GM19240 (cell line): ENCODE measurements at regions not wholly inside any gene's neighbourhood (a gene's known extent, or its start where the extent isn't known, plus 50 kb on each side); places are given as distances from the start of the nearest gene placed in this dataset.
"Not testable (repeated sequence)": the region's sequence is repeated elsewhere in the genome, so short reads cannot be mapped to it uniquely, and the experiment has no call there.

Experiments used
- DNase-seq: peaks from one replicate; pipeline ENCODE4 v3.0.0; 2011; ENCODE audit warnings: low spot score; ENCODE audit not compliant: insufficient read length

DNA sequence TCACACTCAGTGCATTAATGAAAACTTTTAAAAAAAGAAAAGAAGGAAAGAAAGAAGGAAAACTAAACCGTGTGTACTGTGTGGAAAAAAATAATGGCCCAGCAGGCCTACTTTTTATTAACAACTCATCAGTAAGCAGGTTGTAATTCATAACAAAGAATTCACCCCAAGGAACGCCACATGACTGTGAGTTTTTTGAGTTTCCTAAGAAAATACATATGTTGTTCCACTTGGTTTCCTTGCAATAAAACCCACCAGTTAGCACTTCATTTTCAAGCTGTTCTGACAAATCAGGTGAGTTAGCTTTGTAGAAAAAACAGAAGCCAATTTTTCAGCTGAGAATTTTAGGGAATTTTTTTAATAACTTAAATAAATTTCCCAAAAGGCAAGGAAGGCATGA, 259.3 kb upstream of the TBX18 start:
- no peak for DNase-seq

DNA sequence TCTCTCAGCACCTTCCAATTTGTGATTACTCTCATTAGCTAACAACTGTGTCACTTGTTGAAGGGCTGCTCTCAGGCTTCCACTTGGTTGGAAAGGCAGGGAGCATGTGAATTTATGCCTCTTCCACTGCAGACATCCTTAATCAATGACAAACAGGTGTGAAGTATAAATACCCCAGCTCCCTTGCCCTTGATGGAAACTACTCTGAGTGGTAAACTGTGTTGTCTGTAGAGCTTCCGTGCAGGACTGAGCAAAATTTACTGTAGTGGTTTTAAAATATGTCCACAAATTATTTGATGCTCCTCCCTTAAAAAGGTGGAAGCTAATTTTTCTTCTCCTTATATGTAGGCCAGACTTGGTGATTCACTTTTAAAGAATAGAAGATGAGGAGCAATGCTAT, 253.0 kb upstream of the TBX18 start:
- DNase-seq: no peak

DNA sequence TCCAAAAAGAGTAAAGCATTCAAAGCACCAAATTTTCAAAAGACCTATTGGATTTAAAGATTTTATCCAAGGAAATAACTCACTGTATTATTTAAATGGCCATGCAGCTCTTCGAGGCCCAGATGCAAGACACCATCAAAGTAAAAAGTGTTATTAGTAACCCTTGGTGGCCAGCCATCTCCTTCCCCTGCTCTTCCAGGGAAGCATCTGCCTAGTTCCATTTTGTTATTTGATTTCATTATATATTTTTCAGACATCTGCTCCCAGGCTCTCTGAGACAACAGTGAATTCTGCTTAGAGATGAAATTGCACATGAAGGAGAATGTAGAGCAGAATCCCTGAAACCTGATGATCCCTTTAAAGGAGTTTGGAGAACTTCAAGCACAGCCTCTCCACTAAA, 252.3 kb upstream of the TBX18 start:
- DNase-seq: no peak

DNA sequence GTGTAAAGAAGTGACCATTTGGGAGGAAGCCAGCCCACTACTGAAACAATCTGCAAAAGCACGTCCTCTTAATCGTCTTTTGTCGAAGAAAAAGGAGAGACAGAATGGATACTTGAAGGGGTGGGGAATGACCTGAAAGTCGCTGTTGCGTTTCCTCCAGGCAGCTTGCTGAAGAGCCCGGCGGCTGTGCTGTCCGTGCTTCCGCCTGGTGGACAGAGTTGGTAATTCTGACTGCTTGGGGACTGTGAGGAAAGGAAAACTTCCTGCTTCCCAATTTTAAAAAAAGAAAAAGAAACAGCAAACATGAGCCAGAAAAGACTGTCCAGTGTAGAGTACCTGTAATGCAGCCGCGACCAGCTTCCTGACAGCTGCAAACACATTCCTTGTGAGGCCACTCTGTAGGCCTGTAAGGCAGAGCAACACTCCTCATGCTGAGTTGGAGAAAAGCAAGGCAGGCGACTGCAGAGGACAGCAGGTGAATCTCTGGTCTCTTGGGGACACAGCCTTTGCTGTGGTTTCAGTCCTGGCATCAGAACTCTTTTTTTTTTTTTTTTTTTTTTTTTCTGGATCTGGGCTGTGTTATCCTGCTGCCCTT, 251.1 kb upstream of the TBX18 start:
- no peak for DNase-seq

DNA sequence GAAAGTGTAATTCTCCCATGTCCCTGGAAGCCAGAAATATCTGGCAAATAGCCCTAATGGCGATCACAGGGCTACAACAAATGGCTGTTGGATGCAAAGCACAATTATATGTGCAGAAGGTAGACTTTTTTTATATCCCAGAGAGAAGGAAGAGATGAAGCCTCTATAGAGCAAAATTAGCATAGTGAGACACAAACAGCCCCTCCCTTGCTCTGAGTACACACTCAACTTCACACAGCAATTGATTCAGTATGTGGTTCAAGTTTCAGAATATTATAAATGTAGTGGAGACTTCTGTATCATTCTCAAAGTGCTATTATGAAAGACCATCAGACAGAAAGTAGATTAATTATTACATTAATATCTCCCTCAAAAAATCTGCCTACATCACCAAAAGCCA, 246.5 kb upstream of the TBX18 start:
- no peak for DNase-seq

DNA sequence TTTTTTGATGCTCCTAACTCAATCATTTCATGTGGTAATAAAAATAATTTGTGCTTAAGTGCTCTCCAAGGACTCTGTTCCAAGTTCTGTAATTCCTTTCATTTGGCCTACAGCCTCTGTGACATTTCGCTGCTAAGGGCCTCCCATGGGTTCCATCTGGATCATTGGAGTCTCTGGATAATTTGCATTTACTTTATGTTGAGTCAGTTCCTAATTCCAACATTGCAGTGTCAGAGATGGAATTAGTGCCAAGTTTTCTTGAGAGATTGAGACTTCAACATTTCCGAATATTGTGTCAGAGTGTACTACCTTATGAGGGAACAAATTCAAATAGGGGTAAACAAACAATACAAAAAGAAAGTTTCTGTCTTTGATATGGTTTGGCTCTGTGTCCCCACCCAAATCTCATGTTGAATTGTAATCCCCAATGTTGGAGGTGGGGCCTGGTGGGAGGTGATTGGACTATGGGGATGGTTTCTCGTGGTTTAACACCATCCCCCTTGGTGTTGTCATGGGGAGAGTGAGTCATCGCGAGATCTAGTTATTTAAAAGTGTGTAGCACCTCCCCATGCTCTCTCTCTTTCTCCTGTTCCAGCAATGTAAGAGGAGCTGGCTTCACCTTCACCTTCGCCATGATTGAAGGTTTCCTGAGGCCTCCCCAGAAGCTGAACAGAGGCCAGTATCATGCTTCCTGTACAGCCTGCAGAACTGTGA, 244.1 kb upstream of the TBX18 start:
- DNase-seq: no peak

DNA sequence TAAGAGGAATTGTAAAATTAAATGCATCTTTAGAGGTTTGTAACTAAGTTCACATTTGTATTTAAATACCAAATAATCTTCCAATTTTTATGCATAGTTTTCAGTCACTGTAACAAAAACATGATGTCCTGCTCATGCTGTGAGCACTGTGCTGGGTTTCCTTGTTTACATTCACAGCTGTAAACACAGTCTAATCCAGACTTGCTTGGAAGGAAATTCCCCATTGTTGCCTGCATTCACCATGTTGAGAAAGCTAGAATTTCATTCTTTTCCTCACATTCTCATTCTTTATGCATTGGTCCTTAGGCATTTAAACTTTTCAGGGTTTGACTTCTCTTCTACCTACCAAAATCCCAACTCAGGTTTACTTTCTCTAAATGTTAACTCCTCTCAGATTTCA, 242.0 kb upstream of the TBX18 start:
- no peak for DNase-seq

DNA sequence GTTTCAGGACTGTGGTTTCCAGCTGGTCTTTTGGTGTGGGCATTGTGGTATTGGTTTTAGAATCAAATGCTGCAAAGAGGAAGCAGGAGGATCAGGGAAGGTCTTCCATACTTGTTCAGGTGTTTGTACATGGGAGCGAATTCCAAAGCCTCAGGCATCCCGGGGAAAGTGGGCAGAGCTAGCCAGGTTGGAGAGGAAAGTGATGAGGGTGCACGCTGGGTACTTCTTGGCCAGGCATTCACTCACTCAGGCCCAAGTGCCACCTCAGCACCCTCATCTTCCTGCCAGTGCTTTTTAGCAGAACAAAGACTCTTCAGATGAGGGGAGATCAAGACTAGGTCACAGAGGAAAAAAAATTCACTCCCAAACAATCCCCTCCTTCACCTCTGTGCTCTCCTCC, 241.1 kb upstream of the TBX18 start:
- no peak for DNase-seq

DNA sequence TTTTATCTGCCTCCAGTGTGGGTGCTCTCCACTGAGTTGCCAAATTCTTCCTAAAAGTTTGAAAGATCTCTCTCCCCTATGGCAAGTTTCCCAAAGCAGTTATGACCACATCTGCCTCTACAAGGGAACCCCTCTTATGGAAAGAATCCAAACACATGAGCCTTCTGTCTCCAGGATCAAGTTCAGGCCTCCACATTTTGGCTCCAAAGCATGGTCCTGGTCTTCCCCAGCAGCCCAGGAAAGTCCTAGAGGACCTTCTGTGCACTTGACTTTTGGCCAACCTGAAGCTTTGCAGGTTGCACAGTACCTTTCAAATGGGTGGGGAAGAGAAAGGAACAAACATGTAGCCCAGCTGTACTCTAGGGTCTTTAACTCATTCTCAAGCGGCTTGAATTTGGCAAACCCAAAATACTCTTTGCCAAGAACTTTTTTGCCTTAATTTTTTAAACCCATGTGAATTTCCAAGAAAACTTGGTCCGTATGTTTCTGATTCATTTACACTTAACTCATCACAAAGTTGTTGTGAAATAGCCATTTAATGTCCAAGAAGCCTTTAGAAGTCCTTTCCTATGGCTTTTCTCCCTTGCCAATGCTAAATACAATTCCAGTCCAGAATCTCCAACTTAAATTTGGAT, 240.1 kb upstream of the TBX18 start:
- DNase-seq: no peak

DNA sequence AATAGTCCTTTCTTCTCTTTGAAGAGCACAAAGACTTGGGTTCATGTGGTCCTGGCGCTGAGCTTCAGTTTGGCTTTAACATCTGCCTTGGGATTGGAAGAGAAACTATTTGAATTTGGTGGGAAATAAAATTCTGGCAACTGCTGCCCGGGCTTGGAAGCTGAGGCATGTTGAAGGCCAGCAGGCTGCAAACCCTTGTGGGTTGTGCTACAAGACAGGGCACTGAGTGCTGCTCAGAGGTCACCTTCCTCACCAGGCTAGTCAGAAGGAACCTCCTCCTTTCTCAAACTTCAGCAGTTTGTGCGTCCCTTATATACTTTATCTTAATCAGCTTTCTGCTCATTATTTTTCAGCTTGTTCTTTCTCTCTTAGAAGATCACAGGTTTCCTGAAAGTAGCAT, 238.4 kb upstream of the TBX18 start:
- no peak for DNase-seq

DNA sequence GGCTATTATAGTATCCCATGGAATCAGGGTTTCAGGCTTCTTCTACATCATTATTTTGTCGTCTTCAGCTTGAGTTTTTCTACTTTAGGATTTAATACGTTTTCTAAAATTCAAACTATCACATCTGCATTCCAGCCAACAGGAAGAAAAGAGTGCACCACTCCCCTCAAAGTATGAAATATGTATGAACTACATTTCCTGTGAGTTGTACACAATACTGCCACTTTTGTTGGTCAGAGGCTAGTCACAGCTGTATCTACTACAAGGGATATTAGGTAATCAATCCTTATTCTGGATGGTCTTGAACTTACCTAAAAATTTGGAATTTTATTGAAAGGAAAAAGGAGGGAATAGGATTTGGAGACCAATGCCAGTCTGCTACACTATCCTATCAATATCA, 235.6 kb upstream of the TBX18 start:
- DNase-seq: no peak

DNA sequence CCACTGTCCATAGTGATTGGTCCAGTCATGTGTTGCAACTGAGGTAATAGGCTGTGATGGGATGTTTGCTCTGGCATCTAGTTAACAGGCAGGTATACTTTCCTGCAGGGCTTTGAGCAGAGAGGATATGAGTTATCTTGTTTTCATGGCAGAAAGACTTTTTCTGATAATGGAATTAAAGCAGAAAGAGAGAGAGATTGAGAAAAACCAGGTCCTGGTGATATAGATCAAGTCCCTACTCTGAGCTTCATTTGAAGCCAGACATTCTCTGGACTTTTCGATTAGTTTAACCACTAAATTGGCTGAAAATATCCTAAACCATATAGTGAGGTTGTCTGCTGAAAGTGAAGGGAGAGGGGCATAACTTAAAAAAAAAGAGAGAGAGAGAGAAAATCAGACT, 233.8 kb upstream of the TBX18 start:
- no peak for DNase-seq

DNA sequence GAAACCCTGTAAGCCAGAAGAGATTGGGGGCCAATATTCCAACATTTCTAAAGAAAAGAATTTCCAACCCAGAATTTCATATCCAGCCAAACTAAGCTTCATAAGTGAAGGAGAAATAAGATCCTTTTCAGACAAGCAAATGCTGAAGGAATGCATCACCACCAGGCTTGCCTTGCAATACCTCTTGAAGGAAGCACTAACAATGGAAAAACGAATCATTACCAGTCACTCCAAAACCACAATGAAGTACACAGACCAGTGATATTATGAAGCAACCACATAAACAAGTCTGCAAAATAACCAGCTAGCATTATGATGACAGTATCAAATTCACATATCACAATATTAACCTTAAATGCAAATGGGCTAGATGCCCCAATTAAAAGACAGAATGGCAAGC, 224.4 kb upstream of the TBX18 start:
- DNase-seq: not testable (repeated sequence)

DNA sequence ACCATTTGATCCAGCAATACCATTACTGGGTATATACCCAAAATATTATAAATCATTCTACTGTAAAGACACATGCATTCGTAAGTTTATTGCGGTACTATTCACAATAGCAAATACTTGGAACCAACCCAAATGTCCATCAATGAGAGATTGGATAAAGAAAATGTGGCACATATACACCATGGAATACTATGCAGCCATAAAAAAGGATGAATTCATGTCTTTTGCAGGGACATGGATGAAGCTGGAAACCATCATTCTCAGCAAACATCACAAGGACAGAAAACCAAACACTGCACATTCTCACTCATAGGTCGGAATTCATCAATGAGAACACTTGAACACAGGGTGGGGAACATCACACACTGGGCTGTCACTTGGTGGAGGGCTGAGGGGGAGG, 221.1 kb upstream of the TBX18 start:
- DNase-seq: not testable (repeated sequence)

DNA sequence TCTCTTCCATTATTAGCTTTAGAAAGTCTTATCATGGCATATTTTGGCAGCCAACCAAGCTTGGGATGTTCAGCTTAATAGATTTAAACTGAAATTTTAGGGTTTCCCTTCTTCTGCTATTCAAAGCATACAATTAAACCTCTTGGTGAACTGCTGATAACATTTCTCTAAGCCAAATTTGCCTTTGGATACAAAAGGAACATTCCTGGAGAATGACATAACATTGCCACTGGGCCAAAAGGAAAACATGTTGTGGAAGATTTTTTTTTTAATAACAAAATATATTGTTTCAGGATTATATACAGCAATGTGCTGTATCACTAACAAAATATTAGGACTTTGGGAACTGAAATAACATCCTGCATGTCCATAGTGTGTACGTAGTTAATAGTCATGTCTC, 215.1 kb upstream of the TBX18 start:
- DNase-seq: no peak

DNA sequence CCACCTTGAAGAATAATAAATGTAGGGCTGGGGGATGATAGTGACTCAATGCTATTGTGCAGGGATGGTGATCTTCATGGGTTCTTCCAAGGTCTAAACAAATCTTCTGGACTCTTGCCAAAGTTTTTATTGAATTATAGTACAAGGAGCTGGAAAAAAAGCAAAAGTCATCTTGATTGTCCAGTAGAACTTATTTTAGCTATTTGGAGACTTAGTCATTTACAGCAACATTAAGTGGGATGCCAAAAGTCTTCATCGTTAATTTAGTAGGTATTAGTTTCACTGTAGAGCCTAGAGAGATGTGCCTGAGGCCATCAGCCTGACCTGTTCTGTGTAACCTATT, 212.9 kb upstream of the TBX18 start:
- DNase-seq: no peak

DNA sequence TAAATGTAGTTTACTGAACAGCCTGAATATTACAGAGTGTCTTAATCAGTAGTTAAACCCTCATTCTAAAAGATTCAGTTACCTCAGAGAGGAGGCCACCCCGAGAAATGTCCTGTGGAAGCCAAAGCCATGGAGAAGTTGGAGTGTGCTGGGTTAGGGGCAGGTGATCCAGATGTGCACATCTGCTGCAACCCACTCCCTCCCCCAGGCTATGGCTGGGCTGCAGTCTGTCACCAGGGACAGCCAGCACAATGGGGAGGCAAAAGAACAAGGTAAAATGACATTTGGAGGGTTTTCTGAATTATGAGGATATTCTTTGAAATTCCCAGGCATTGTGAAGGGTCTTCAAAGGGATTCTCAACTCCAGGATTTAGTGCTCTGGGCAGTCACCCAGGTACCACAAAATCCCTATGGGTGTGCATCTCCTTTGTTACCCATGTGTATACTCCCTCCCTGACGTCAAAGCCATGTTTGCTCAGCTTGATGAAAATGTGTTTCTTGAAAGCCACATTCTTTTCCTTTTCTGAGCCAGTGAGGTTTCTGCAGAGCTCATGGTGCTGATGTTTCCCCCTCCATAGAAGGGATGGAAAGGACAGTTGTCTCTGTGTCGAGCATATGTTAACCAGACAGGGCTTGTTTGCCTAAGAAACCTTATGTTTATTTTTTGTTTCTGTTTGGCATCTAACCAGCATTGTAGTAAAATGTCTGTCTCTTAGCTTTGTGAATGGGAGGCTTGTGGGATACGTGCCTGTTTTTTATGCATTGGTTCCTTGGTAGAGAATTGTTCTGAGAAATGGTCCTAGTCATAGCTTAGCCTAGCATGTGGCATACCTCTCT, 212.3 kb upstream of the TBX18 start:
- DNase-seq: no peak

DNA sequence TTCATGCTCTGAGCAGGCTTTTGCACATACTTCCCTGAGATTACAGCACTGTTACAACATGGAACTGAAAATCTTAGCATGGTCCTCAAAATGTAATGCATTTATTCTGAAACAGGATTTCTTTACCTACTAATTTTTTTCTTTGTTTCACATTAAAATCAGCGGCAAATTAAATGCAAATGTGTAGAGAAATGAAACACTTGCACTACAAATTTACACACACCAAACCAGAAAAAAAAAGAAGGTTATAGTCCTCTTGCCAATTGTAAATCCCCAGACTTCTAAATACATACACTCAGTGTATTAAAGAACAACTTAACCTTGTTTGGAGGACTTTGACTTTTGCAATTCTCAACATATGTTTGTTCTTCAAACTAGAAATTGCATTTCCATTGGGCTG, 210.9 kb upstream of the TBX18 start:
- no peak for DNase-seq

DNA sequence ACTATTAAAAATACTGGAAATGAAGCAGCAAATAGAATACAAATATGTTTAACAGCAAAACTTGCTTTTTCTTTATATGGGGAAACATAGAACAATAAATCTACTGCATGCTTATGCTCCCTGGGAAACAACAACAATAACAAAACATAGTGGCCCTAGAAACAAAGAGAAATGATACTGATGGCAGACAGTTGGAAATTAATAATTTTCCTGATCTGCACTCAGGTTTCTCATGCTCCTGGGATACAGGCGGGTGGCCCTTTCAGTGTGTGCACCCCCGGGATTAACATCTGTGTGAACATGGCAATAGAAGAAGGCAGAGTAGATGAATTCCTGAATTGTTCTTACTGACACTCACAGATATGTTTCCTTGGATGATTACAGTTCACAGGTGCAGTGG, 209.2 kb upstream of the TBX18 start:
- DNase-seq: no peak

DNA sequence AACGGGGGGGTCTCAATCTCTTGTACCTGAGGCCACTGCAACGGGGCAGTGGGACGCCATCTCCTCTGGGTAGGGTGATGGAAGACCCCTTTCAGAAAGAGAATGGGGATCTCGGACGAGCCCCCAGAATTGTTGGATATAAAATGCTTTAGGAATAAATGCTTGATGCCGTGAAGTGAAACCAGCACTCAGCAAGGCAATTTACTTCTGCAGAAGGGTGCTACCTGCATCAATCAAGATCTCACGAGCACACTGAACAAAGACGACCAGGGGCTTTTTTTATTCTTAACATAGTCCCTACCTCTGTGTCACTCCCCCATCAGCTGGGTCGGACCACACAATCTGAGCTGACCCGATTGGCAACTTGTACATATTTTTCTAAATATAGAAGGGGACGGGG, 203.6 kb upstream of the TBX18 start:
- DNase-seq: no peak

DNA sequence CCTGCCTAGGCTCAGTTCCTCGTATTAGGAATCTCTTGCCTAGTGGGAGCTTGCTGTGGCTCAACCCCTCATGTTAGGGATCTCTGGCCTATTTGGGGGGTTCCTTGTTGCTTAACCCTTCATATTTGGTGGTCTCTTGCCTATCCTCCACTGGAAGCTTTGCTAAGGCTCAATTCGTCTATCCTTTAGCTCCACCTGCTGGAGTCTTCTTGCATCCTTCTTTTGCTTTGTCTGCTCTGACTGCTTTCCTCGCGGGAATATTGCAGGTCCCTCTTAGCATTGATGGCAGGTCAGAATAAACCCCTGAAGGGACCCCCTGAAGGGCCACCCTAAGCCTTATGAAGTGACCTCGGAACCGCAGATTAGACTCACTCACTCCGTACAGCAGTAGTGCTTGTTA, 203.0 kb upstream of the TBX18 start:
- DNase-seq: no peak

DNA sequence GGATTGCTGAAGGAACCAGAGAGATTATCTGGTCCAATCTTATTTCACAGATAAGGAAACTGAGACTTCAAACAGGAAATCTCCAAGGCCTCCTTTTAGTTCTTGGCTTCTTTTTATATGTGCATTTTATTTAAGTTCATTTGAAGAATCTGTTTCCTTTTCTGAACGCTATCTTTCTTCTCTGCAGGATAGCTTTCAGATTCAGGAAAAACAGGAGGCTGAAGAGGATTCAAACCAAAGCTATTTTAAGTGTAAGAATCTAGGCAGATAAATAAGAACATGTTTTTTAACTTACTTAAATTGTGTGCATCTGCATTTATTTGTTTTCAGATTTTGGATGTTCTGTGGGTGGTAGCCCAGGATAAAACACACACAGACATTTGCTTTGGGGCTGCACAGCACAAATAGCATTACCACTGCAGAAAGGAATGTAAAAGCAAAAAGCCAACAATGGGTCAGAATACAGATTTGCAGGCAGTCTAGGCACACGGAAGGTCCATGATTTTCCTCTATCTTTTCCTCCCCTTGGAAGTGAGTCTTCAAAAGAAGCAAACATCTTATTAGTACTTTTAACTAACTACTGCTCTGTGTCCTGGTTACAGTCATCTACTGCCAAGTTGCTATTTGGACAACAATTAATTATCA, 188.8 kb upstream of the TBX18 start:
- DNase-seq: no peak
